HEK293T (cell line): ENCODE measurements at regions not wholly inside any gene's neighbourhood (a gene's known extent, or its start where the extent isn't known, plus 50 kb on each side); places are given as distances from the start of the nearest gene placed in this dataset.

Source experiments
- SP1 ChIP-seq: fragments of 450-650 bp; IDR thresholded peaks from 2 replicates; pipeline ENCODE4 v1.6.1; 2017
- SUZ12 ChIP-seq: fragments of 450-650 bp; IDR thresholded peaks from 2 replicates; pipeline ENCODE4 v1.6.1; 2016; ENCODE audit warnings: mild to moderate bottlenecking

GRCh38 chrX:22376369-22376768, 103.7 kb downstream of the CBLL2 start:
- no peak for TF ChIP-seq SP1
- TF ChIP-seq SUZ12 = no peak
